Neural cell (in vitro differentiated cells): ENCODE measurements at regions not wholly inside any gene's neighbourhood (a gene's known extent, or its start where the extent isn't known, plus 50 kb on each side); places are given as distances from the start of the nearest gene placed in this dataset.

Source experiments
- H2AFZ ChIP-seq: fragments of 200-600, 300-800 bp; sonication (generic), shearing (Covaris generic); 2 replicates; pipeline ENCODE4 v1.6.0; 2014; ENCODE audit warnings: low read depth, mild to moderate bottlenecking, antibody characterized with exemption, low read length, moderate library complexity
- H3F3A ChIP-seq: fragments of 200-600 bp; shearing (Covaris generic); 2 replicates; pipeline ENCODE4 v1.6.1; 2016; ENCODE audit warnings: mild to moderate bottlenecking, moderate library complexity, mixed read lengths, antibody characterized with exemption, low read length; ENCODE audit not compliant: insufficient read depth, poor library complexity, severe bottlenecking
- H3K27ac ChIP-seq: fragments of 200-600, 300-800 bp; sonication (generic), shearing (Covaris generic); 2 replicates; pipeline ENCODE4 v1.5.1; 2014; ENCODE audit warnings: mild to moderate bottlenecking, low read length, moderate library complexity
- H3K27me3 ChIP-seq: fragments of 300-800, 200-600 bp; sonication (generic), shearing (Covaris generic); 2 replicates; pipeline ENCODE4 v1.6.0; 2014; ENCODE audit warnings: mild to moderate bottlenecking, low read depth, low read length, moderate library complexity; ENCODE audit not compliant: insufficient read depth
- H3K36me3 ChIP-seq: fragments of 300-800, 200-600 bp; sonication (generic), shearing (Covaris generic); 2 replicates; pipeline ENCODE4 v1.5.1; 2014; ENCODE audit warnings: mild to moderate bottlenecking, antibody characterized with exemption, low read length, moderate library complexity; ENCODE audit not compliant: insufficient read depth
- H3K4me2 ChIP-seq: fragments of 300-800, 200-600 bp; sonication (generic), shearing (Covaris generic); 2 replicates; pipeline ENCODE4 v1.6.0; 2014; ENCODE audit warnings: mild to moderate bottlenecking, low read length
- H3K4me3 ChIP-seq: fragments of 300-800, 200-600 bp; sonication (generic), shearing (Covaris generic); 2 replicates; pipeline ENCODE4 v1.5.1; 2014; ENCODE audit warnings: mild to moderate bottlenecking, low read length, moderate library complexity
- H3K79me2 ChIP-seq: fragments of 200-600 bp; shearing (Covaris generic); replicated peaks from 2 replicates; pipeline ENCODE4 v1.6.0; 2014; ENCODE audit warnings: mild to moderate bottlenecking, low read length, moderate library complexity; ENCODE audit not compliant: insufficient read depth
- H3K9ac ChIP-seq: fragments of 300-800, 200-600 bp; sonication (generic), shearing (Covaris generic); 2 replicates; pipeline ENCODE4 v1.6.1; 2016; ENCODE audit warnings: mild to moderate bottlenecking, low read length, mixed read lengths
- H3K9me2 ChIP-seq: fragments of 200-600 bp; shearing (Covaris generic); 2 replicates; pipeline ENCODE4 v1.6.1; 2016; ENCODE audit warnings: mild to moderate bottlenecking, low read length, mixed read lengths; ENCODE audit not compliant: insufficient read depth
- H3K9me3 ChIP-seq: fragments of 200-600, 300-800 bp; sonication (generic), shearing (Covaris generic); 2 replicates; pipeline ENCODE4 v1.6.1; 2016; ENCODE audit warnings: mild to moderate bottlenecking, mixed run types, low read length, moderate library complexity, mixed read lengths
- H4K20me1 ChIP-seq: fragments of 200-600 bp; shearing (Covaris generic); 2 replicates; pipeline ENCODE4 v1.6.1; 2016; ENCODE audit warnings: mild to moderate bottlenecking, mixed run types; ENCODE audit not compliant: insufficient read depth
- CTCF ChIP-seq: fragments of 450-650 bp; IDR thresholded peaks from 2 replicates; pipeline ENCODE4 v1.5.1; 2014; ENCODE audit warnings: antibody characterized with exemption, mild to moderate bottlenecking, moderate library complexity; ENCODE audit not compliant: poor library complexity, severe bottlenecking
- EP300 ChIP-seq: fragments of 450-650 bp; conservative IDR thresholded peaks from 2 replicates; pipeline ENCODE4 v1.6.1; 2014; ENCODE audit warnings: antibody characterized with exemption, mild to moderate bottlenecking, moderate library complexity; ENCODE audit not compliant: poor library complexity, severe bottlenecking
- EZH2 ChIP-seq: fragments of 200-600, 300-800 bp; shearing (Covaris generic), sonication (generic); IDR thresholded peaks from 2 replicates; pipeline ENCODE4 v1.6.1; 2014; ENCODE audit warnings: antibody characterized with exemption, low read length, borderline replicate concordance, mild to moderate bottlenecking; ENCODE audit not compliant: insufficient read depth, poor library complexity, severe bottlenecking
- MXI1 ChIP-seq: fragments of 450-650 bp; conservative IDR thresholded peaks from 2 replicates; pipeline ENCODE4 v1.6.1; 2014; ENCODE audit warnings: antibody characterized with exemption, mild to moderate bottlenecking; ENCODE audit not compliant: poor library complexity, severe bottlenecking
- POLR2AphosphoS5 ChIP-seq: IDR thresholded peaks from 2 replicates; pipeline ENCODE4 v1.6.1; 2012
- RAD21 ChIP-seq: fragments of 450-650 bp; conservative IDR thresholded peaks from 2 replicates; pipeline ENCODE4 v1.6.1; 2014; ENCODE audit warnings: antibody characterized with exemption, mild to moderate bottlenecking, moderate library complexity
- SMC3 ChIP-seq: fragments of 450-650 bp; conservative IDR thresholded peaks from 2 replicates; pipeline ENCODE4 v1.6.1; 2014; ENCODE audit warnings: antibody characterized with exemption, mild to moderate bottlenecking, moderate library complexity; ENCODE audit not compliant: poor library complexity
- TAF1 ChIP-seq: IDR thresholded peaks from 2 replicates; pipeline ENCODE4 v1.6.1; 2012; ENCODE audit warnings: low read depth
- TF ChIP-seq, protein P1 (sequence below): IDR thresholded peaks from 2 replicates; pipeline ENCODE4 v1.6.1; 2012; ENCODE audit warnings: borderline replicate concordance

DNA sequence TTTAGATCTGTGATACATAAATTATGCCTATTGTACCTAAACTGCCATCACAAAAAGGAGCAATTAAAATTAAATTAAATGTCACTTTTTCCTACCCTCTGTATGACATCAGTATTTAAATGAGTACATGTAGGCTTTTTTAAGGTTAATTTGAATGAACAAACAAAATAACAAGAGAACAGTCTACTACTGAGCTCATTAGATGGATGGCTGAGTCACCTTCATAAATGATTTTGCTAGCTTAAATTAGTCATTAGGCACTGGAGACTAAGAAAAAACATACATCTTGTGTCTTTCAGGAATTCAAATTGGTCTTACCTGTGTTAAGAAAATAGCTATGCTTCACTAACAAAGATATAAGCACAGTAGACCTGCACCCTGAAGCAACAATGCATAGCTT is 153.6 kb downstream of the RCN1 start:
- no peak overlapping the region for H2AFZ ChIP-seq
- no peaks in the 10 kb centered on the region for H3K9me3 ChIP-seq
- H3K27ac ChIP-seq: no peak overlapping the region
- H3K9ac ChIP-seq: no peak overlapping the region
- H3K27me3 ChIP-seq: no peaks in the 10 kb centered on the region
- no peak overlapping the region for H3K4me3 ChIP-seq
- H3K4me2 ChIP-seq: no peak overlapping the region
- no peak for TF ChIP-seq POLR2AphosphoS5
- TF ChIP-seq, protein P1, sequence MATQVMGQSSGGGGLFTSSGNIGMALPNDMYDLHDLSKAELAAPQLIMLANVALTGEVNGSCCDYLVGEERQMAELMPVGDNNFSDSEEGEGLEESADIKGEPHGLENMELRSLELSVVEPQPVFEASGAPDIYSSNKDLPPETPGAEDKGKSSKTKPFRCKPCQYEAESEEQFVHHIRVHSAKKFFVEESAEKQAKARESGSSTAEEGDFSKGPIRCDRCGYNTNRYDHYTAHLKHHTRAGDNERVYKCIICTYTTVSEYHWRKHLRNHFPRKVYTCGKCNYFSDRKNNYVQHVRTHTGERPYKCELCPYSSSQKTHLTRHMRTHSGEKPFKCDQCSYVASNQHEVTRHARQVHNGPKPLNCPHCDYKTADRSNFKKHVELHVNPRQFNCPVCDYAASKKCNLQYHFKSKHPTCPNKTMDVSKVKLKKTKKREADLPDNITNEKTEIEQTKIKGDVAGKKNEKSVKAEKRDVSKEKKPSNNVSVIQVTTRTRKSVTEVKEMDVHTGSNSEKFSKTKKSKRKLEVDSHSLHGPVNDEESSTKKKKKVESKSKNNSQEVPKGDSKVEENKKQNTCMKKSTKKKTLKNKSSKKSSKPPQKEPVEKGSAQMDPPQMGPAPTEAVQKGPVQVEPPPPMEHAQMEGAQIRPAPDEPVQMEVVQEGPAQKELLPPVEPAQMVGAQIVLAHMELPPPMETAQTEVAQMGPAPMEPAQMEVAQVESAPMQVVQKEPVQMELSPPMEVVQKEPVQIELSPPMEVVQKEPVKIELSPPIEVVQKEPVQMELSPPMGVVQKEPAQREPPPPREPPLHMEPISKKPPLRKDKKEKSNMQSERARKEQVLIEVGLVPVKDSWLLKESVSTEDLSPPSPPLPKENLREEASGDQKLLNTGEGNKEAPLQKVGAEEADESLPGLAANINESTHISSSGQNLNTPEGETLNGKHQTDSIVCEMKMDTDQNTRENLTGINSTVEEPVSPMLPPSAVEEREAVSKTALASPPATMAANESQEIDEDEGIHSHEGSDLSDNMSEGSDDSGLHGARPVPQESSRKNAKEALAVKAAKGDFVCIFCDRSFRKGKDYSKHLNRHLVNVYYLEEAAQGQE: no peak
- no peaks in the 10 kb centered on the region for H3K79me2 ChIP-seq
- H3F3A ChIP-seq: no peaks in the 10 kb centered on the region
- no peaks in the 10 kb centered on the region for H3K9me2 ChIP-seq
- H3K36me3 ChIP-seq: no peaks in the 10 kb centered on the region
- no peaks in the 10 kb centered on the region for H4K20me1 ChIP-seq

- Histone ChIP-seq H3K27me3 (no peaks in the 10 kb centered on the region), H3K27ac (no peak overlapping the region), H4K20me1 (no peaks in the 10 kb centered on the region), H3K36me3 (no peaks in the 10 kb centered on the region), H3K9ac (no peak overlapping the region), H3F3A (no peaks in the 10 kb centered on the region), H3K4me2 (no peak overlapping the region), H3K9me3 (no peaks in the 10 kb centered on the region), H3K79me2 (no peaks in the 10 kb centered on the region), H3K9me2 (no peaks in the 10 kb centered on the region), H3K4me3 (no peak overlapping the region), H2AFZ (no peak overlapping the region)
- TF ChIP-seq RAD21: no peak
- TF ChIP-seq EP300: no peak
- TF ChIP-seq EZH2: no peak
- no peak for TF ChIP-seq MXI1
- TF ChIP-seq POLR2AphosphoS5: no peak
- TF ChIP-seq CTCF: no peak
- TF ChIP-seq TAF1: no peak
Observed at GRCh38 chr11:32253706-32254105, 162.8 kb downstream of the RCN1 start.

DNA sequence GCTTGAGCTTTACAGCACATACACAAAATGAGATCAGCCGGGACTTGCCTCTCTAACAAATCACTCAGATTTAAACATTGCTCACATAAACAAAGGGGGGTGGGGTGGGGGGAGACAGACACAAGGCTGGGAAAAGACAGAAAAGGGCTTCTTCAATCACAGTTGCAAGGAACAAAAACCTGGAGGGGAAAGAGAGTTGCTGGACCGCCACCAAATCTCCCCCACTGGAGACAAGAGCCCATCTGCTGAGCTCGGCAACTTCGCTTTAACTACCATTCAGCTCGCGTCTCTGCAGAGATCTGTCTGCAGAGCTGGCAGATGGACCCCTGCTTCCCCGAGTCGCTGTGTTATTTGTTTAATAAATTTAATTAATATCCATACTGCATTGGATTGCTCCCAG is 165.0 kb downstream of the RCN1 start:
- Histone ChIP-seq H3K9me2 (no peaks in the 10 kb centered on the region), H3K9me3 (no peaks in the 10 kb centered on the region), H3K9ac (no peak overlapping the region), H3K4me2 (no peak overlapping the region), H3K27me3 (no peaks in the 10 kb centered on the region), H3K27ac (no peak overlapping the region), H3K79me2 (no peaks in the 10 kb centered on the region), H3K4me3 (no peak overlapping the region), H2AFZ (no peak overlapping the region), H3F3A (no peaks in the 10 kb centered on the region), H4K20me1 (no peaks in the 10 kb centered on the region), H3K36me3 (no peaks in the 10 kb centered on the region)
- TF ChIP-seq EZH2 (no peak), POLR2AphosphoS5 (no peak), TAF1 (no peak), SMC3 (no peak), MXI1 (no peak)
- TF ChIP-seq, protein P1: no peak
